Heart left ventricle (tissue), 16 donors: ENCODE measurements at regions not wholly inside any gene's neighbourhood (a gene's known extent, or its start where the extent isn't known, plus 50 kb on each side); places are given as distances from the start of the nearest gene placed in this dataset.

ENCODE experiments used
- ATAC-seq, 4 donors: fragments of 200-7000 bp; cut with Tn5 transposase; one replicate each; pipeline ENCODE4 v1.9.1; 2020 to 2022; ENCODE audit warnings: moderate library complexity in 4 of 4, mild to moderate bottlenecking in 3 of 4, moderate number of reproducible peaks in 1 of 4
- DNase-seq, 5 donors: peaks; one replicate each; pipeline ENCODE4 v3.0.0-alpha.2; 2020
- H3K27ac ChIP-seq, 12 donors: fragments of 200-600 bp; sonication (generic) in 4 of 12; one replicate each; pipeline versions ENCODE4 v1.5.0 to v1.8.0; 2016 to 2022; ENCODE audit warnings: mild to moderate bottlenecking in 2 of 12
- H3K27me3 ChIP-seq, 9 donors: fragments of 200-600 bp; sonication (generic) in 2 of 9; one replicate each; pipeline versions ENCODE4 v1.5.1 to v1.8.0; 2016 to 2022; ENCODE audit warnings: mild to moderate bottlenecking in 3 of 9
- H3K36me3 ChIP-seq, 9 donors: fragments of 200-600 bp; sonication (generic) in 2 of 9; one replicate each; pipeline versions ENCODE4 v1.5.0 to v1.8.0; 2018 to 2022; ENCODE audit warnings: mild to moderate bottlenecking in 2 of 9
- H3K4me1 ChIP-seq, 12 donors: fragments of 200-600 bp; sonication (generic) in 4 of 12; one replicate each; pipeline versions ENCODE4 v1.5.0 to v1.8.0; 2016 to 2022; ENCODE audit warnings: mild to moderate bottlenecking in 3 of 12
- H3K4me3 ChIP-seq, 12 donors: fragments of 200-600 bp; sonication (generic) in 4 of 12; one replicate each; pipeline versions ENCODE4 v1.5.0 to v1.8.0; 2017 to 2022; ENCODE audit warnings: mild to moderate bottlenecking in 9 of 12, moderate library complexity in 4 of 12
- H3K9me3 ChIP-seq, 12 donors: fragments of 200-600 bp; sonication (generic) in 4 of 12; one replicate each; pipeline versions ENCODE4 v1.5.0 to v1.8.0; 2016 to 2022; ENCODE audit warnings: mild to moderate bottlenecking in 1 of 12
- POLR2A ChIP-seq, 2 donors: fragments of 450-650 bp; IDR thresholded peaks; one replicate each; pipeline ENCODE4 v1.6.1; 2017; ENCODE audit warnings: antibody characterized with exemption in 2 of 2, mild to moderate bottlenecking in 2 of 2, moderate library complexity in 2 of 2
- WGBS, 4 donors: extraction: QIAGEN DNeasy Blood & Tissue Kit in 2 of 4; methylation state at CpG; one replicate each; pipeline versions ENCODE4 v1.1.5 to v1.1.7; 2013 to 2018; 5-methylcytosine and 5-hydroxymethylcytosine counted together
- intact Hi-C, 10 donors: fragments of 100-400 bp; cut with DNase I; formaldehyde crosslinking; loops; one replicate each; pipeline versions ENCODE4 v1.11.1 to v1.14.2; 2022
- TF ChIP-seq, protein P1 (sequence below), 12 donors: fragments of 200-600 bp; sonication (generic) in 4 of 12; IDR thresholded peaks; one replicate each; pipeline versions ENCODE4 v1.5.0 to v1.8.0; 2018 to 2022; ENCODE audit warnings: antibody characterized with exemption in 12 of 12, mild to moderate bottlenecking in 5 of 12
- donor health status: ischemic (EF 13 %, LVEDD 7.1; RV severe dilation, severe dysfunction).
- donor health status: healthy with polysubstance abuse.
- donor health status: DM: no; HTN: yes; CAD: no.
- donor health status: DM: no; HTN: no; CAD: no.
- donor health status: ischemic (EF 25% LVEDD 6.9; RV normal size, moderate dysfunction).
- donor health status: ischemic (EF 25% LVEDD 5.7; RV mildly dilated, moderate dysfunction).
- donor health status: healthy.
- donor health status: DM: yes; HTN: yes; CAD: no.
- donor health status: ischemic (EF 35%, LVEDD 5.7; RV mildly dilated, moderate dysfunction).
- donor health status: nonischemic (EF 11% LVEDD 7.7; RV severe dilation, severe dysfunction).
- donor health status: DM: yes; HTN: yes; CAD: no.
- donor health status: PGD.
- donor health status: ischemic (EF 29% LVEDD 5.4; RV normal size, mild dysfunction).
- donor health status: nonischemic (EF 23%, LVEDD 6.1; RV moderate dilation, normal function).

DNA sequence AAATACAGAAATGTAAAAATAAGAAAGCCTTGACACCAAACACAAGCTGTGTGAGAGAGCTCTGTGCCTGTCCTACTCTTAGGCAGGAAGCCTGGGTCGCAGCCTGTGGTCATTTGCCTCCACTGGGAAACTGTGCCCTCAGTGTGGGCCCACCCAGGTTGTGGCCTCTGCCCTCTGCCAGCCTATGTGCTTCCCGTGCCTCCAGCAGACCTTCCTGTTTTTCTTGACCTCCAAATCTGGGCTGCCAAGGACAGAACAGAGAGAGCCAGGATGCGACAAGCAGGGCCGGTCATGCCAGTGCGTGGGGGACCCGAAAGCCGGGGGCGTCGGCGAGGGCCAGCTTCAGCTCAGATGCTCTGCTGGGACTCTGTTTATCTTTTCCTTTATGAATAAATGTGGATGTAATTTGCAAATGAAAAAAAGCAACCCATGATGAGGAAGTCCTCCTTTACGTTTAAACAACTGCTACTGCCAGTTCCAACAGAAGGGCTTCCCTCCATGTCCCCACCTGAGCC is 189.2 kb upstream of the EXOC2 start:
- TF ChIP-seq, protein P1, sequence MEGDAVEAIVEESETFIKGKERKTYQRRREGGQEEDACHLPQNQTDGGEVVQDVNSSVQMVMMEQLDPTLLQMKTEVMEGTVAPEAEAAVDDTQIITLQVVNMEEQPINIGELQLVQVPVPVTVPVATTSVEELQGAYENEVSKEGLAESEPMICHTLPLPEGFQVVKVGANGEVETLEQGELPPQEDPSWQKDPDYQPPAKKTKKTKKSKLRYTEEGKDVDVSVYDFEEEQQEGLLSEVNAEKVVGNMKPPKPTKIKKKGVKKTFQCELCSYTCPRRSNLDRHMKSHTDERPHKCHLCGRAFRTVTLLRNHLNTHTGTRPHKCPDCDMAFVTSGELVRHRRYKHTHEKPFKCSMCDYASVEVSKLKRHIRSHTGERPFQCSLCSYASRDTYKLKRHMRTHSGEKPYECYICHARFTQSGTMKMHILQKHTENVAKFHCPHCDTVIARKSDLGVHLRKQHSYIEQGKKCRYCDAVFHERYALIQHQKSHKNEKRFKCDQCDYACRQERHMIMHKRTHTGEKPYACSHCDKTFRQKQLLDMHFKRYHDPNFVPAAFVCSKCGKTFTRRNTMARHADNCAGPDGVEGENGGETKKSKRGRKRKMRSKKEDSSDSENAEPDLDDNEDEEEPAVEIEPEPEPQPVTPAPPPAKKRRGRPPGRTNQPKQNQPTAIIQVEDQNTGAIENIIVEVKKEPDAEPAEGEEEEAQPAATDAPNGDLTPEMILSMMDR (IDR thresholded peaks at IDR 0.05), result no peak
- no peak for TF ChIP-seq POLR2A (IDR thresholded peaks at IDR 0.05)
- 72 to 81% (median 77%) methylated on average over 11 of the region's 11 CpGs for WGBS, 4 donors
- DNase-seq (no peak), ATAC-seq (no peak)
- H3K4me1 ChIP-seq, result no peaks in the 10 kb centered on the region
- intact Hi-C loops, result no loop called here
- H3K27me3 ChIP-seq, result peaks cover 0 to 19% (median 0%) of the 10 kb centered on the region in 9 donors
- no peaks in the 10 kb centered on the region for H3K36me3 ChIP-seq
- H3K27ac ChIP-seq, result no peak overlapping the region
- no peak overlapping the region for H3K4me3 ChIP-seq
- H3K9me3 ChIP-seq, result no peaks in the 10 kb centered on the region

DNA sequence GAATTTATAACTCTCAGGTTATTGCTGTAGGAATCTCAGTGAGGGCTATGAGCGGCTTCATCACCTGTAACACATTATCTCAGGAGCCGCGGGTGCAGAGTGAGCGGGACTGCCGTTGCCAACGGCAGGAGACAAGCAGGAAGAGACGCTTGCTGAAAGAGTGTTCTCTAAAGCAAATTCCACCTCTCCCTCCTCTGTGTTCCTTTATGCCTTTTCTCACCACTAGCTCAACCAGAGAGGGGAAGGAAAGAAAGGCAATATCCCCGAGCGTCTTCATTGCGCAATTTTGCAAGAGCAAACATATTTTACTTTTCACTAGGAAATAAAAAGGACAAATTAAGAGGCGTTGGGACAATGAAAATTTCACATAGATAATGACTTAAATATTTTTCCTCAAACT is 185.2 kb upstream of the EXOC2 start:
- TF ChIP-seq, protein P1 (IDR thresholded peaks at IDR 0.05), result no peak
- no peak for TF ChIP-seq POLR2A (IDR thresholded peaks at IDR 0.05)
- intact Hi-C loops, result no loop called here

DNA sequence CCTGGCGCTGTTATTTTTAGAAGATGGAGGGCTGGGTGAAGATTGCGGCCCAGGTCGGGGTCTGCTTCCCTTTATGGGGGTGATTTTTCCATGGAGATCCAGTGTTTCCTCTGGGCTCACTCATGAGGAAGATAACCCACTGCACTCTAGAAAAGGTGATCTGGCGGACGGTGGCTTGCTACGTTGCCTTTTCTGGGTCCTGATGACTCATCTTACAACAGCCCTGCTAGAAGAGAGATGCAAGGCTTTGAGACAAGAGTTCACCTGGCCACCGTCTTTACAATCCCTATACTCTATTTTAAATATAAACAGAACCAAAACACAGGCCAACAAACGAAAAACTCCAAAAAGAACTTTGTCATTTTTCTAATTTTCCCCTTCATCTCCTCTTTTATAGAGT is 182.1 kb upstream of the EXOC2 start:
- Histone ChIP-seq H3K4me1 (no peaks in the 10 kb centered on the region), H3K9me3 (no peaks in the 10 kb centered on the region), H3K27ac (no peak overlapping the region), H3K4me3 (no peak overlapping the region), H3K27me3 (peaks cover 0 to 19% (median 0%) of the 10 kb centered on the region in 9 donors), H3K36me3 (no peaks in the 10 kb centered on the region)
- 51 to 59% (median 56%) methylated on average over 8 of the region's 8 CpGs for WGBS, 4 donors
- no peak for TF ChIP-seq POLR2A (IDR thresholded peaks at IDR 0.05)
- TF ChIP-seq, protein P1 (IDR thresholded peaks at IDR 0.05), result no peak
- intact Hi-C loops, result no loop called here
- DNase-seq (no peak), ATAC-seq (no peak)

More for the DNA sequence above, 185.2 kb upstream of the EXOC2 start:
- WGBS, 4 donors, result 81 to 82% (median 81%) methylated on average over 11 of the region's 11 CpGs
- Histone ChIP-seq H3K4me1 (no peaks in the 10 kb centered on the region), H3K27me3 (peaks cover 0 to 23% (median 0%) of the 10 kb centered on the region in 9 donors), H3K27ac (no peak overlapping the region), H3K4me3 (no peak overlapping the region), H3K9me3 (no peaks in the 10 kb centered on the region), H3K36me3 (no peaks in the 10 kb centered on the region)
- no peak for DNase-seq
- no peak for ATAC-seq

DNA sequence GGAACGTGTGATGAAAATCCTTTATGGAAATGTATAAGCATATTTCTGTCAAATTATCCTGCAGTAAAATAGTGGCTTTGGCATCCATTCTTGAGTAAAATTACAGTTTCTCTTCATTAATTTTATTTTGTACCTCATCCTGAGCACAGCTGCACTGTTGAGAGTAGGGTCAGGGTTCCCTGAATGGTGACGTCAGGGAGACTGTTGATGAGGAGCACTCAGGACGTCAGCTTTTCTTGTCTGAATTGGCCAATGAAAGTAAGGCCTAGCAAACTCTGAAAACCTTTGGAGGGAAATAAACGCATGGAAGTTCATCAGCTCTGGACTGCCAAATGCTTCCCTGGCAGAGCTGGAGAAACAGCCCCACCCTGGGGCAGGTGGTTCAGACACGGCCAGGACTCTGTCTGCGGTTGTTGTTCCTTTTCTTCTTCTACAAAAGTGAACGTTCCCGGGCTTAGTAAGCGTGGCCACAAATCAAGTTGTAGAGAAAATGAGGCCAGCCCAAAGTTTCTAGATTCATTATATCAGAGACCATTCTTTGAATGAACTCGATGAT is 179.7 kb upstream of the EXOC2 start:
- whole genome bisulfite sequencing, 4 donors, result 85 to 90% (median 89%) methylated on average over 10 of the region's 10 CpGs
- TF ChIP-seq POLR2A (IDR thresholded peaks at IDR 0.05), result no peak
- TF ChIP-seq, protein P1 (IDR thresholded peaks at IDR 0.05), result no peak

More for the DNA sequence above, 179.7 kb upstream of the EXOC2 start:
- Histone ChIP-seq H3K9me3 (no peaks in the 10 kb centered on the region), H3K36me3 (no peaks in the 10 kb centered on the region), H3K4me1 (no peaks in the 10 kb centered on the region), H3K4me3 (no peak overlapping the region), H3K27ac (no peak overlapping the region), H3K27me3 (peaks cover 0 to 20% (median 0%) of the 10 kb centered on the region in 9 donors)
- ATAC-seq (no peak), DNase-seq (no peak)
- intact Hi-C loops, result no loop called here
